Choroid plexus epithelial cell (primary cell): ENCODE measurements at regions not wholly inside any gene's neighbourhood (a gene's known extent, or its start where the extent isn't known, plus 50 kb on each side); places are given as distances from the start of the nearest gene placed in this dataset.

Experiments
- DNase-seq: peaks from one replicate; pipeline ENCODE4 v3.0.0-alpha.2; 2010; ENCODE audit warnings: low read depth
- H3K4me3 ChIP-seq: 2 replicates; pipeline ENCODE4 v1.5.1; 2011; ENCODE audit warnings: low read depth, mild to moderate bottlenecking, control low read depth, low read length, moderate library complexity
- TF ChIP-seq, protein P1 (sequence below): conservative IDR thresholded peaks from 2 replicates; pipeline ENCODE4 v1.5.1; 2011; ENCODE audit warnings: low read depth, mild to moderate bottlenecking, control low read depth, inconsistent platforms, low read length, moderate library complexity

DNA sequence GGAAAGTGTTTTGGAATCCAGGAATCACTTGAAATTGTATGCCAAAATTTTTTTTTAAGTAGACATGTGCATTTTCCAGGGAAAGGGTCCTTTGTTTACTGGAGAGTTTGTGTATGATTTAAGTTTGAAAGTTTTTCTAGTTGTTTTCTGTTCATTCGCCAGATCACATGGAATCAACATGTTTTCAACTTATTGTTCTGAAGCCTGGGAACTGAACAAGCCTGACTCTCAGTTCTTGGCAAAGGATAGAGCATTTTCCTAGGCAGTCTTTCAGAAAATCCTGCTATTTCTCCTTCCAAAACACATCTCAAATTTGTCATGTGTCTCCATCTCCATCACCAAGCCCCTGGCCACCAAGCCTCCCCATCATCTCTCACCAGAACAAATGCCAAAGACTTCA lies 374.8 kb downstream of the MAFB start:
- DNase-seq: no peak
- no peak overlapping the region for H3K4me3 ChIP-seq
- TF ChIP-seq, protein P1, sequence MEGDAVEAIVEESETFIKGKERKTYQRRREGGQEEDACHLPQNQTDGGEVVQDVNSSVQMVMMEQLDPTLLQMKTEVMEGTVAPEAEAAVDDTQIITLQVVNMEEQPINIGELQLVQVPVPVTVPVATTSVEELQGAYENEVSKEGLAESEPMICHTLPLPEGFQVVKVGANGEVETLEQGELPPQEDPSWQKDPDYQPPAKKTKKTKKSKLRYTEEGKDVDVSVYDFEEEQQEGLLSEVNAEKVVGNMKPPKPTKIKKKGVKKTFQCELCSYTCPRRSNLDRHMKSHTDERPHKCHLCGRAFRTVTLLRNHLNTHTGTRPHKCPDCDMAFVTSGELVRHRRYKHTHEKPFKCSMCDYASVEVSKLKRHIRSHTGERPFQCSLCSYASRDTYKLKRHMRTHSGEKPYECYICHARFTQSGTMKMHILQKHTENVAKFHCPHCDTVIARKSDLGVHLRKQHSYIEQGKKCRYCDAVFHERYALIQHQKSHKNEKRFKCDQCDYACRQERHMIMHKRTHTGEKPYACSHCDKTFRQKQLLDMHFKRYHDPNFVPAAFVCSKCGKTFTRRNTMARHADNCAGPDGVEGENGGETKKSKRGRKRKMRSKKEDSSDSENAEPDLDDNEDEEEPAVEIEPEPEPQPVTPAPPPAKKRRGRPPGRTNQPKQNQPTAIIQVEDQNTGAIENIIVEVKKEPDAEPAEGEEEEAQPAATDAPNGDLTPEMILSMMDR: no peak

DNA sequence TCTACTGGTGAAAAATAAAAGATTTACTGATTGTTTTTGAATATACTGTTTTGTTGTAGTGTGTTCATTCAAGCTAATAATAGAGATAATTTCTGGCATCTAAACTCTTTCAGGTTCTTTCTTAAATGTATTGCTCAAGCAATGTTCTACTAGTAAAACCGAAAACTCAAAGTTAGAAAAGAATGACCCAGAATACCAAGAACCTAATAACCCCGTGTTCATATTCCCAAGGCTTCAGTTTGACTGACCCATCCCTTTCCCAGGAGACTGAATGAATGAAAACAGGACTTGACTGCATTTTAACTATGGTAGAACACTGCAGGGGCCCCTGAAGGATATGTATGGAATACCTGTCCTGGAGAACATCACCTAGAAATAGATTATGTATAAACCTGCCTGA lies 375.3 kb downstream of the MAFB start:
- DNase-seq: no peak
- TF ChIP-seq, protein P1: no peak
- no peak overlapping the region for H3K4me3 ChIP-seq

DNA sequence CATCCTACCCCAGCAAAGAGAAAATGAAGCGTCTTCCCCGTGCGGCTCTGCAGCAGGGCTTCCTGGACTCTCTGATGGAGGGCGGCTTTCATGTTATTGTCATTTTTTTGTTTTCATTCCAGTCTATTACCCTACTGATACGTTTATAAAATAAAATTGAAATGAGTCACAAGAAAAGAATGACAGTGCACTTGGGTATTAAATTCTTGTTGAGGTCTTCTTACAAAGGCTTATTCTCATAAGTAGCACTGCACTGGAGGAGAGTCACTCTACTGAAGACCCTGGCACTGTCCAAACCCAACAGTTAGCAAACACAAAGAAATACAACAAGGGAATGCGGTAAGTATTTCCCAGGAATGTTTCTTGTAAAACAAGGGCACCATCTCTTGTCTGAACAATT lies 379.3 kb downstream of the MAFB start:
- TF ChIP-seq, protein P1: no peak
- peak; percentile 10 for DNase-seq
- no peak overlapping the region for H3K4me3 ChIP-seq

DNA sequence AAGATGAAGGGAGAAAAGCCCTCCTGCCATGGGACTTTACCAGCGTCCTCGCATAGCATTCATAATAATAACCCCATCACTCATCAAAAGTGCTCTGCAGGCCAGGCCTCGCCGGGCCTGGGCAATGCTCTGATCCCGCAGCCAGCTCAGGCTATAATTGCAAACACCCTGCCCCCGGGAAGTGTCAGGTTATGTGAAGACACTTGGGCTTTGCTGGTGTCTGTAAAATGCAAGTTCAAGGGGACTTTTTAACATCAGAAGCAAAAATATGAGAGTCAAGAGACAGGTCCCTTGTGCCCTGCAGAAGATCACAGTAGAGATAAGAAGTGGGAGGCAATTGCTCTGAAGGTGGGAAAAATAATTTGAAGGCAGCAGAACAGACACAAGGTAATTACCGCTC lies 381.0 kb downstream of the MAFB start:
- no peak for DNase-seq

DNA sequence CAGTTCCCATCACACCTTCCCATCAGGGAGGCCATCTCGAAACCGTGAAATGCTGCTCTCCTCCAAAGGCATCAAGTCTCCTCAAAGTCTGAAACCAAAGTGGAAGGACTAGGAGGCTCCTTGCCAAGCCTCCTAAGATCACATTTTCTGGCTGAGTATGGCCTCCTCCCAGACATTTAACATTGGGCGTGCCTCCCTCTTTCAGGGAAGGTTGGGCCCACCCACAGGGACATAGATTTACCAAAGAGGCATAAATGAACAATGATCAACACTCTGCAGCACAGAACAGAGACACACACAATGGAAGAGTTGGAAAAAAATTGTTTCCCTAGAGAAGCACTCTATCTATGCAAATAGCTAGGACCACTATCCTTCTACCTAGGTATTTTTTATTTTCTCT lies 381.8 kb downstream of the MAFB start:
- H3K4me3 ChIP-seq: no peak overlapping the region
- TF ChIP-seq, protein P1: no peak
- DNase-seq: no peak

More for the DNA sequence above, 381.0 kb downstream of the MAFB start:
- H3K4me3 ChIP-seq: no peak overlapping the region
- TF ChIP-seq, protein P1: no peak

DNA sequence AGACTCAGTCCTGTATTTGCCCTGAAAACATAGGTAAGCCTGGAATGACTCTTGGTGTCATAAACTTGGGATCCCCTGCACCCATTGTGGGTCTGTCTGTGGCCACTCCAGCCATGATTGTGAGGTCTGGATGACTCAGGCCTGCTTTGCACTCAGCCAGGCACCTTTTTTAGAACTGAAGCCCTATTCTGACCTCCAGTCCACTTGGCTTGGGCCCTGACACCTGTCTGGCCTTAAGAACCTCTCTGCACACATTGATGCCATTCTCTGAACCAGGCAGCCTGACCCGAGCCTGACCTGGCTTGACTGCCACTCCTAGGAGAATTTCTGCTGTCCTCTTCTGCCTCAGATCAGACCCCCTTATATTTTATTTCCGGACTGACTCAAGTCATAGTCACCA lies 383.7 kb downstream of the MAFB start:
- TF ChIP-seq, protein P1: no peak
- H3K4me3 ChIP-seq: no peak overlapping the region
- DNase-seq: no peak

DNA sequence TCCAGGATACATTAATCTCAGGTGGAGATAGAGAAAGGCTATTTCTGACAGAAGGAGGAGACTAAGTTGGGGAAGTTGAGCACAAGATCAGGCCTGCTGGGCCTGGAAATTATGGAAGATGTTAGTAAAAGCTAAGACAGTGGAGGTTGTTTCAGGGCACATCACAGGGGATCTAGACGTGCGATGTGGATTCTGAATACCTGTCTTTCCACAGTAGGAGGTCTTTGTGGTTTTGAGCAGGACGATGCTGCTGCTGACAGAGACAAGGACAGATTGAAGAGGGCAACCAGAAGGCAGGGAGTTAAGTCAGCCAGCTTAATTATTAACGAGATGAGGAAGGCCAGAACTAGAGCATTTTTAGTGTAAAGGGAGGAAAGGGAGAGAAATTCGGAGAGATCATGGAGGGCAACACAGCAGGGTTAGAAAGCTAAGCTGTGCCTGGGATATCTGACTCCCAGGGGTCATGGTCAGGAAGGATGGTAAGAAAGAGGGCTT lies 384.9 kb downstream of the MAFB start:
- no peak for DNase-seq

More for the DNA sequence above, 384.9 kb downstream of the MAFB start:
- no peak overlapping the region for H3K4me3 ChIP-seq
- TF ChIP-seq, protein P1: no peak
